ENCODE measurements at regions not wholly inside any gene's neighbourhood (a gene's known extent, or its start where the extent isn't known, plus 50 kb on each side); places are given as distances from the start of the nearest gene placed in this dataset.

DNA sequence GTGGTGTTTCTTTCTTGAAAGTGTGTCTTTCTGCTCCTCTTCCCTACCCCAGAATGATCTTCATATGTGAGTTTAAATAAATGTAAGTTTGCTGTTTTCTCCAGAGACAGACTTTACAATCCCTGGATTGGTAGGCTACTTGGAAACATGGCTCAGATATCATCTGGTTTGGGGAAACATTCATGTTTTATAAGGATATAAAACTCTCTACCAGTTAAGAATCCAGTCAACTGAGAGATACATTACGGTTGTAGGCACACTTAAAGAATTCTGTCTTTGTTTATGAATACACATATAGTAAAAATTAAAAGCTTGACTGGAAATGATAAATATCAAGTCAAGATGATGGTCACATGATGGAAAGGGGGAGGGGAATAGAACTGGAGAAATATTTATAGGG lies 739.3 kb downstream of the SLC4A3 start:
- Histone ChIP-seq H3K36me3 (no peaks in the 10 kb centered on the region), H3K9me3 (no peaks in the 10 kb centered on the region), H3K27me3 (no peaks in the 10 kb centered on the region), H3K4me3 (no peak overlapping the region), H3K27ac (no peak overlapping the region), H3K4me1 (no peaks in the 10 kb centered on the region)
- no peak for ATAC-seq
- in situ Hi-C loops (cut with MboI; ENCODE audit: low sequenced_read_pairs in 4 of 4) (no loop called here), intact Hi-C loops (cut with DNase I; ENCODE audit: low total_unique reads) (no loop called here)
- TF ChIP-seq POLR2A (IDR thresholded peaks at IDR 0.05) = no peak
- TF ChIP-seq, protein P1, sequence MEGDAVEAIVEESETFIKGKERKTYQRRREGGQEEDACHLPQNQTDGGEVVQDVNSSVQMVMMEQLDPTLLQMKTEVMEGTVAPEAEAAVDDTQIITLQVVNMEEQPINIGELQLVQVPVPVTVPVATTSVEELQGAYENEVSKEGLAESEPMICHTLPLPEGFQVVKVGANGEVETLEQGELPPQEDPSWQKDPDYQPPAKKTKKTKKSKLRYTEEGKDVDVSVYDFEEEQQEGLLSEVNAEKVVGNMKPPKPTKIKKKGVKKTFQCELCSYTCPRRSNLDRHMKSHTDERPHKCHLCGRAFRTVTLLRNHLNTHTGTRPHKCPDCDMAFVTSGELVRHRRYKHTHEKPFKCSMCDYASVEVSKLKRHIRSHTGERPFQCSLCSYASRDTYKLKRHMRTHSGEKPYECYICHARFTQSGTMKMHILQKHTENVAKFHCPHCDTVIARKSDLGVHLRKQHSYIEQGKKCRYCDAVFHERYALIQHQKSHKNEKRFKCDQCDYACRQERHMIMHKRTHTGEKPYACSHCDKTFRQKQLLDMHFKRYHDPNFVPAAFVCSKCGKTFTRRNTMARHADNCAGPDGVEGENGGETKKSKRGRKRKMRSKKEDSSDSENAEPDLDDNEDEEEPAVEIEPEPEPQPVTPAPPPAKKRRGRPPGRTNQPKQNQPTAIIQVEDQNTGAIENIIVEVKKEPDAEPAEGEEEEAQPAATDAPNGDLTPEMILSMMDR (IDR thresholded peaks at IDR 0.05 in 4 of 5, conservative IDR thresholded peaks at IDR 0.05 in 1 of 5) = no peak
- no peak for DNase-seq

DNA sequence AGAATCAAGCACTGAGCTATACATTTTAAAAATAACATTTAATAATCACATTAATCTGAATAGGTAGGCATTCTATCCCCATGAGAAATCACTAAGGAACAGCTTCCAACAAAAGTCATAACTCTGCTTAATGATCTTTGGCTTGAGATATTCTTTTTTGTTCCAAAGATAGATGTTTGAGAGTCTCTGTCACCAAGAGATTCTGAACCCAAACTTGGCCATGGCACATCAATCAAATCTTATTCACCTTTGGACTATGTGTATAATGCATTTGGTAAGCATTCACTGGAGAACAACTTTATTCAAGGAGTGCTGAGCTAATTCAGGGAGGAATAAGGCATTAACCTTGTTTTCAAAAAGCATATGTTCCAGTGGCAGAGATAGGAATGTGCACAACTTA lies 743.3 kb downstream of the SLC4A3 start:
- Histone ChIP-seq H3K9me3 (no peaks in the 10 kb centered on the region), H3K4me1 (no peaks in the 10 kb centered on the region), H3K4me3 (no peak overlapping the region), H3K36me3 (no peaks in the 10 kb centered on the region), H3K27ac (no peak overlapping the region), H3K27me3 (no peaks in the 10 kb centered on the region)
- TF ChIP-seq POLR2A (IDR thresholded peaks at IDR 0.05) = no peak
- TF ChIP-seq, protein P1 (IDR thresholded peaks at IDR 0.05 in 4 of 5, conservative IDR thresholded peaks at IDR 0.05 in 1 of 5) = no peak
- in situ Hi-C loops (cut with MboI; ENCODE audit: low sequenced_read_pairs in 4 of 4) (no loop called here), intact Hi-C loops (cut with DNase I; ENCODE audit: low total_unique reads) (no loop called here)
- DNase-seq (no peak), ATAC-seq (no peak)

DNA sequence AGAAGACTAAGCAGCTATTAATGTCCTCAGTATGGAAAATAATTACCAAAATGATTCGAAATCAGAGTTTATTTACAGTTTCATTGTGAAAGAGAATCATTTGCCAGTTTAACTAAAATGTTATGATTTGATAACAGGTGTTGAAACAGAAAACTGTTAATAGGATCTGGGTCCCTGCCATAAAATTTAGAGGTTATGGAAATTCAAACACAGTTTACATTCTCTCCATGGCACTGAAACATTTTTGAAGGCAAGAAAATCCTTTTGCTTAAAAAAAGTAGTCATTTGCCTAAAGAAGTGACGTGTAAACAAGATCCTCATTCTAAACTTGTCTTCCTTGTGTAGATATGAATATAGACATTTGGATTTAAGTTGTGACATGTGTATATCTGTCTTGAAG lies 743.8 kb downstream of the SLC4A3 start:
- Histone ChIP-seq H3K27ac (no peak overlapping the region), H3K27me3 (no peaks in the 10 kb centered on the region), H3K4me1 (no peaks in the 10 kb centered on the region), H3K36me3 (no peaks in the 10 kb centered on the region), H3K9me3 (no peaks in the 10 kb centered on the region), H3K4me3 (no peak overlapping the region)
- TF ChIP-seq, protein P1 (IDR thresholded peaks at IDR 0.05 in 4 of 5, conservative IDR thresholded peaks at IDR 0.05 in 1 of 5) = no peak
- TF ChIP-seq POLR2A (IDR thresholded peaks at IDR 0.05) = no peak
- in situ Hi-C loops (cut with MboI; ENCODE audit: low sequenced_read_pairs in 4 of 4) = no loop called here
- no peak for DNase-seq
- intact Hi-C loops (cut with DNase I; ENCODE audit: low total_unique reads) = no loop called here
- ATAC-seq = no peak

DNA sequence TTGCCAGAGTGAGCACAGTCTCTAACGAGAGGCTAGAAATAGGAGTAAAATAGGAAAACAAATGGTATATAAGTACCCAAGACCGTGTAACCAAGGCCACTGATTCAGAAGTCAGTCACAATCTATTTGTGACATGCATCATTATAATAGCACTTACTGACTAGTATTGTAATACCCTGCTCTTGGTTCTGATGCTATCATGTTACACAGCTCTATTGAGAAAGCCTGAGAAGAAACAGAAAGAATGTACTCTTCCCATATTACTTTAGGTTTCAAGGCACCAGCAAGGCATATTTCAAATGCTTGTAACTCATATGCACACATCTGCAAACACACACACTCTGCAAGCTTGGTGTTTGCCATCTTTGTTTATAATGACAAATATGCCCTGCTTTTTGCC lies 746.4 kb downstream of the SLC4A3 start:
- no peaks in the 10 kb centered on the region for H3K36me3 ChIP-seq
- in situ Hi-C loops (cut with MboI; ENCODE audit: low sequenced_read_pairs in 4 of 4) (no loop called here), intact Hi-C loops (cut with DNase I; ENCODE audit: low total_unique reads) (no loop called here)
- no peak for DNase-seq
- no peak for ATAC-seq
- no peaks in the 10 kb centered on the region for H3K27me3 ChIP-seq
- H3K9me3 ChIP-seq = no peaks in the 10 kb centered on the region
- H3K4me1 ChIP-seq = no peaks in the 10 kb centered on the region
- no peak overlapping the region for H3K4me3 ChIP-seq
- TF ChIP-seq POLR2A (IDR thresholded peaks at IDR 0.05) = no peak
- TF ChIP-seq, protein P1 (IDR thresholded peaks at IDR 0.05 in 4 of 5, conservative IDR thresholded peaks at IDR 0.05 in 1 of 5) = no peak
- H3K27ac ChIP-seq = no peak overlapping the region

DNA sequence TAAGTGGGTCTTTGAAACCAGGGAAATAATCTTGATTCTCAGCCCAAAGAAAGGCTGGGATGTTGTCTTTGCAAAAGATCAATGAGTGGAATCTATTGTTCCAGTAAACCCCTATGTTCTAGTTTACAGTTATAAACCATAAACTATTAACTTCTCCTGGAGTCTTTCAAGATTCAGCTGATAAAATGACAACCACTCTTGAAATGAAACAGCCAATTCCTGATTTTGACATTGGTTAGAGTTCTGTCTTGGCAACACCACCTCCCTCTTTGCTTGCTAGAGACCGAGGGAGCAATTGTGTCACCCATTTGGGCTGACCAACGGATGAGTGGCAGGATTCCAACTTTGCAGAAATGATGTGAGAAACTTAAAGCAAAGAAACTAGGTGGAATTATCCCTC lies 746.9 kb downstream of the SLC4A3 start:
- ATAC-seq (no peak), DNase-seq (no peak)
- in situ Hi-C loops (cut with MboI; ENCODE audit: low sequenced_read_pairs in 4 of 4) (no loop called here), intact Hi-C loops (cut with DNase I; ENCODE audit: low total_unique reads) (no loop called here)
- H3K27me3 ChIP-seq = no peaks in the 10 kb centered on the region
- no peak overlapping the region for H3K4me3 ChIP-seq
- no peaks in the 10 kb centered on the region for H3K4me1 ChIP-seq
- no peak for TF ChIP-seq POLR2A (IDR thresholded peaks at IDR 0.05)
- TF ChIP-seq, protein P1 (IDR thresholded peaks at IDR 0.05 in 4 of 5, conservative IDR thresholded peaks at IDR 0.05 in 1 of 5) = no peak
- H3K36me3 ChIP-seq = no peaks in the 10 kb centered on the region
- no peaks in the 10 kb centered on the region for H3K9me3 ChIP-seq
- no peak overlapping the region for H3K27ac ChIP-seq

Measured in gastrocnemius medialis (tissue), 4 donors.